Fibroblast of lung (primary cell): ENCODE measurements at regions not wholly inside any gene's neighbourhood (a gene's known extent, or its start where the extent isn't known, plus 50 kb on each side); places are given as distances from the start of the nearest gene placed in this dataset.

Experiments
- DNase-seq, 2 donors: peaks; one replicate each; pipeline versions ENCODE4 v3.0.0 to v3.0.0-alpha.2; 2010; ENCODE audit warnings: low read depth in 2 of 2
- H2AFZ ChIP-seq: 2 replicates; pipeline ENCODE4 v1.5.1; 2012; ENCODE audit warnings: low read length, control low read depth, inconsistent platforms
- H3K27ac ChIP-seq: 2 replicates; pipeline ENCODE4 v1.5.1; 2011; ENCODE audit warnings: low read length, control low read depth; ENCODE audit not compliant: insufficient read depth
- H3K27me3 ChIP-seq: 2 replicates; pipeline ENCODE4 v1.5.1; 2011; ENCODE audit warnings: mild to moderate bottlenecking, low read length; ENCODE audit not compliant: control insufficient read depth, insufficient read depth
- H3K36me3 ChIP-seq: 2 replicates; pipeline ENCODE4 v1.5.1; 2011; ENCODE audit warnings: low read length; ENCODE audit not compliant: control insufficient read depth, insufficient read depth
- H3K4me1 ChIP-seq: 2 replicates; pipeline ENCODE4 v1.5.1; 2011; ENCODE audit warnings: low read length; ENCODE audit not compliant: control insufficient read depth, insufficient read depth; ENCODE audit errors: extremely low read depth
- H3K4me2 ChIP-seq: 2 replicates; pipeline ENCODE4 v1.5.1; 2011; ENCODE audit warnings: low read length, control low read depth; ENCODE audit not compliant: insufficient read depth; ENCODE audit errors: extremely low read depth
- H3K4me3 ChIP-seq, 4 experiments: fragments of 200-600 bp in 1 of 4; sonication (generic) in 1 of 4; replicated peaks in 1 of 4; 2 replicates each; pipeline ENCODE4 v1.5.1; 2011 to 2016; ENCODE audit warnings: low read length in 4 of 4, low read depth in 3 of 4, mild to moderate bottlenecking in 3 of 4, control low read depth in 2 of 4, inconsistent platforms in 1 of 4, mixed read lengths in 1 of 4; ENCODE audit not compliant: insufficient read depth in 1 of 4; ENCODE audit errors: control extremely low read depth in 1 of 4
- H3K79me2 ChIP-seq: 2 replicates; pipeline ENCODE4 v1.5.1; 2012; ENCODE audit warnings: mild to moderate bottlenecking, low read length, inconsistent platforms; ENCODE audit not compliant: control insufficient read depth, insufficient read depth
- H3K9ac ChIP-seq: 2 replicates; pipeline ENCODE4 v1.5.1; 2011; ENCODE audit warnings: mild to moderate bottlenecking, low read length, control low read depth; ENCODE audit not compliant: insufficient read depth
- H3K9me3 ChIP-seq: 2 replicates; pipeline ENCODE4 v1.5.1; 2012; ENCODE audit warnings: low read depth, low read length; ENCODE audit not compliant: control insufficient read depth, insufficient read depth
- H4K20me1 ChIP-seq: 2 replicates; pipeline ENCODE4 v1.5.1; 2011; ENCODE audit warnings: low read length; ENCODE audit not compliant: control insufficient read depth, insufficient read depth; ENCODE audit errors: extremely low read depth
- CTCF ChIP-seq, 2 donors: IDR thresholded peaks in 1 of 2; conservative IDR thresholded peaks in 1 of 2; 1 replicate in 1 of 2; 2 replicates in 1 of 2; pipeline ENCODE4 v1.5.1; 2011 to 2012; ENCODE audit warnings: low read length in 2 of 2, control low read depth in 1 of 2, inconsistent platforms in 1 of 2, low read depth in 1 of 2, mild to moderate bottlenecking in 1 of 2
- EZH2 ChIP-seq: IDR thresholded peaks from 2 replicates; pipeline ENCODE4 v1.5.1; 2012; ENCODE audit warnings: low read length, control low read depth, mild to moderate bottlenecking; ENCODE audit errors: missing control alignments

DNA sequence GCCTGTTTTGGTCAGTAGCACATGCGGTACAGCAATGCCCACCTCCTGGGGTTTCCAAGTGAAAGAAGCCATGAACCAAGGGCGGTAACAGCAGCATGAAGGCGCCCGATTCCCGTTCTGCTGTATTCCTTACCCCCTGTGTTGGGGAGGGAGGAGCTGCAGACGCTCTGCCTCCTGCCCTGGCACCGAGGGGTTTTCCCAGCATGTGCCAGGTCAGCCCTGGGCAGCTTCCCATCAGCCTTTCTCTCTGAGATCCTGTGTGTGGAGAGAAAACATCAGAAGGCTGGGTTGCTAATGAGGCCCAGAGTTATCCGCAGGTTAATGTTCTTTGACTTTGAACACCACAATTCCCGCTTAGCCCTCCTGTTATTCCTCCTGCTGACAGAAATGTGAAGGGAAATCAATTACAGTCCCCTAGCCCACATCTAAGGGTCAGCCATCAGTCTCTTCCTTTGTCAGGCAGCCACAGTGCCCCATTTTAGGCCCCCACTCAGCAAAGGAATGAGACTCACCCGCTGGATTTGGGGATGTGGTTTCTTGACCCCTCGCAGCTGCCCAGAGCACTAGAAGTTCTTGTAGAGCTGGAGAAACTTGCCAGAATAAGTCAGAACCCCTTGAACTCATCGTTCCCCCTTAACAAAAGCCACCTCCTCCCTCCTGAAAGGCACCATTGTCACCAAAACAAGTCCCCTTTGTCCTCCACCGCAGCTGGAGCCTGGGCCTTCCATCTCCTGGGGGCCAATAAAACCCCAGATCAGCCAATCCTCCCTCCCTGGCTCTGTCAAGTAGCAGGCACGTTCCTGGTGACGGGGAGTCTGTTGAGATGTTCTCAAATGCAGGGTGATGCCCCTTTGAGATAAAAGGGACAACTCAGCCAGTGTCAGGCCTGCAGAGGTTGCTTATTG is 168.5 kb downstream of the KATNIP start:
- Histone ChIP-seq H3K9me3 (no peaks in the 10 kb centered on the region), H3K4me2 (no peak overlapping the region), H3K79me2 (no peaks in the 10 kb centered on the region), H3K27ac (no peak overlapping the region), H4K20me1 (no peaks in the 10 kb centered on the region), H3K9ac (no peak overlapping the region), H3K4me1 (peaks cover 8% of the 10 kb centered on the region), H2AFZ (no peak overlapping the region), H3K4me3 (no peak overlapping the region), H3K36me3 (peaks cover 2% of the 10 kb centered on the region), H3K27me3 (no peaks in the 10 kb centered on the region)
- TF ChIP-seq CTCF (conservative IDR thresholded peaks at IDR 0.05 in 1 of 2, IDR thresholded peaks at IDR 0.05 in 1 of 2; ENCODE audit: low read depth in 1 of 2, low read length in 2 of 2) (no peak), EZH2 (no peak)
- DNase-seq: no peak

DNA sequence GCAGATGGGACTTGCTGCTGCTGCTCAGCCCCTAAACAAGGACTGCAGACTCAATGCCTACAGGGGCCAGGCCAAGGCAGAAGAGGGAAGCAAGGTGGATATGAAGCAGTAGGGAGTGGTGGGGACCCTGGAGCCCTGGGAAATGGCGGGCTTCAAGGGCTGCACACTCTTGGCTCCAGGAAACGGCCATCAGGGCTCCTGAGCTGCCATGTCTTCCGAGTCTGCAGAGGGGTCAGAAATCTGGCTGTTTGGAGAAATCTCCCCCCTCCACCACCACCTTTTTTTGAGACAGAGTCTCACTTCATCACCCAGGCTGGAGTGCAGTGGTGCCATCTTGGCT is 169.1 kb downstream of the KATNIP start:
- DNase-seq: no peak

More for the DNA sequence above, 169.1 kb downstream of the KATNIP start:
- Histone ChIP-seq H4K20me1 (no peaks in the 10 kb centered on the region), H3K36me3 (peaks cover 2% of the 10 kb centered on the region), H3K79me2 (no peaks in the 10 kb centered on the region), H3K4me3 (no peak overlapping the region), H3K4me2 (no peak overlapping the region), H3K9ac (no peak overlapping the region), H3K27ac (no peak overlapping the region), H2AFZ (no peak overlapping the region), H3K27me3 (no peaks in the 10 kb centered on the region), H3K4me1 (peaks cover 8% of the 10 kb centered on the region), H3K9me3 (no peaks in the 10 kb centered on the region)
- TF ChIP-seq CTCF (conservative IDR thresholded peaks at IDR 0.05 in 1 of 2, IDR thresholded peaks at IDR 0.05 in 1 of 2; ENCODE audit: low read depth in 1 of 2, low read length in 2 of 2): no peak
- no peak for TF ChIP-seq EZH2
